ENCODE measurements at regions not wholly inside any gene's neighbourhood (a gene's known extent, or its start where the extent isn't known, plus 50 kb on each side); places are given as distances from the start of the nearest gene placed in this dataset.

DNA sequence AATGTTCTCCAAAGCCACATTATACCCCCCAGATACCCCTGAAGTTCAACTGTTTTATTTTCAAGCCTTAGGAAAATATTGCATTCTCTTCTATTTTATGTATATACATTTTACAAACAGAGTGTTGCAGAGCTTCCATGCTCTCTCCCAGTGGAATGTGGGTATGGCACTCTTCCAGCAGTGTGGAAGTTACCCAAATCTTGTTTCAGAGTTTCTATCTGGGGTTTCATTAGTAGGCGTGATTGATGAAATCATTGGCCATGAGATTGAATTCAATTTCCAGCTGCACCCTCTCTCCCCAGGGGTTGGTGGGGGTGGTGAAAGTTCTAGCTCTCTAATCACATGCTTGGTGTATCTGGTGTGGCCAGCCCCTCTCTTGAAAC is 350.4 kb downstream of the RPS24 start:
- Histone ChIP-seq H3K36me3 (ENCODE audit: insufficient read depth, low read length) (no peaks in the 10 kb centered on the region), H3K4me1 (ENCODE audit: insufficient read depth, low read length) (no peaks in the 10 kb centered on the region), H3K9me3 (ENCODE audit: low read length) (no peaks in the 10 kb centered on the region), H3K27me3 (ENCODE audit: control insufficient read depth in 1 of 2, insufficient read depth in 2 of 2, low read length in 2 of 2) (no peaks in the 10 kb centered on the region), H3K9ac (ENCODE audit: low read length) (no peak overlapping the region), H3K27ac (ENCODE audit: low read depth, low read length) (no peak overlapping the region), H3K4me3 (ENCODE audit: low read depth in 1 of 2, low read length in 2 of 2) (no peak overlapping the region)

DNA sequence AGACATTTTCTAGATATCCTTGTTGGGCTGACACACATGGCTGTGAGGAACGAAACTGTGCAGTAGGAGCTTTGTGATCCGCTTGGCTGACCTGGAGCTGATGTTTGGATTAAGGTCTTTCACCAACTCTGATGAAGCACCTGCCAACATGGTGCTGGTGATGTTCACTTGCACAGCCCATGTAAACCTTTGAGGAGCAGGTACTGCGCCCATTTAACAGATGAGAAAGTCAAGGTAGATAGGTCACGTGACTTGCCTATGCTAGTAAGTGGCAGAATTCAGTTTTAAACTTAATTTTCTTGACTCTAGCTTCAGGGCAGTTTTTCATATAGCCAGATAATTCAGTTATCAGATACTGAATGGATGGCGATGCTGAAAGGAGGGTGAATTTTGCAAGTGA is 351.9 kb downstream of the RPS24 start:
- Histone ChIP-seq H3K4me3 (ENCODE audit: low read depth in 1 of 2, low read length in 2 of 2) (no peak overlapping the region), H3K27me3 (ENCODE audit: control insufficient read depth in 1 of 2, insufficient read depth in 2 of 2, low read length in 2 of 2) (no peaks in the 10 kb centered on the region), H3K9ac (ENCODE audit: low read length) (no peak overlapping the region), H3K27ac (ENCODE audit: low read depth, low read length) (no peak overlapping the region), H3K4me1 (ENCODE audit: insufficient read depth, low read length) (no peaks in the 10 kb centered on the region), H3K36me3 (ENCODE audit: insufficient read depth, low read length) (no peaks in the 10 kb centered on the region), H3K9me3 (ENCODE audit: low read length) (no peaks in the 10 kb centered on the region)

GRCh38 chr10:78386509-78386908 is 352.8 kb downstream of the RPS24 start:
- no peaks in the 10 kb centered on the region for H3K9me3 ChIP-seq (ENCODE audit: low read length)
- H3K27ac ChIP-seq (ENCODE audit: low read depth, low read length), result no peak overlapping the region
- H3K4me3 ChIP-seq (ENCODE audit: low read depth in 1 of 2, low read length in 2 of 2), result no peak overlapping the region
- H3K9ac ChIP-seq (ENCODE audit: low read length), result no peak overlapping the region
- H3K36me3 ChIP-seq (ENCODE audit: insufficient read depth, low read length), result no peaks in the 10 kb centered on the region
- no peaks in the 10 kb centered on the region for H3K4me1 ChIP-seq (ENCODE audit: insufficient read depth, low read length)
- no peaks in the 10 kb centered on the region for H3K27me3 ChIP-seq (ENCODE audit: control insufficient read depth in 1 of 2, insufficient read depth in 2 of 2, low read length in 2 of 2)

- no peak overlapping the region for H3K4me3 ChIP-seq (ENCODE audit: low read depth in 1 of 2, low read length in 2 of 2)
- H3K9ac ChIP-seq (ENCODE audit: low read length), result no peak overlapping the region
- H3K9me3 ChIP-seq (ENCODE audit: low read length), result no peaks in the 10 kb centered on the region
- no peaks in the 10 kb centered on the region for H3K36me3 ChIP-seq (ENCODE audit: insufficient read depth, low read length)
- no peak overlapping the region for H3K27ac ChIP-seq (ENCODE audit: low read depth, low read length)
- no peaks in the 10 kb centered on the region for H3K4me1 ChIP-seq (ENCODE audit: insufficient read depth, low read length)
- no peaks in the 10 kb centered on the region for H3K27me3 ChIP-seq (ENCODE audit: control insufficient read depth in 1 of 2, insufficient read depth in 2 of 2, low read length in 2 of 2)
Observed at GRCh38 chr10:78388331-78389050, 354.8 kb downstream of the RPS24 start.

- no peaks in the 10 kb centered on the region for H3K4me1 ChIP-seq (ENCODE audit: insufficient read depth, low read length)
- H3K36me3 ChIP-seq (ENCODE audit: insufficient read depth, low read length), result no peaks in the 10 kb centered on the region
- no peak overlapping the region for H3K9ac ChIP-seq (ENCODE audit: low read length)
- H3K27me3 ChIP-seq (ENCODE audit: control insufficient read depth in 1 of 2, insufficient read depth in 2 of 2, low read length in 2 of 2), result no peaks in the 10 kb centered on the region
- H3K9me3 ChIP-seq (ENCODE audit: low read length), result no peaks in the 10 kb centered on the region
- no peak overlapping the region for H3K4me3 ChIP-seq (ENCODE audit: low read depth in 1 of 2, low read length in 2 of 2)
- no peak overlapping the region for H3K27ac ChIP-seq (ENCODE audit: low read depth, low read length)
Observed at GRCh38 chr10:78389419-78389818, 355.8 kb downstream of the RPS24 start.

- H3K27me3 ChIP-seq (ENCODE audit: control insufficient read depth in 1 of 2, insufficient read depth in 2 of 2, low read length in 2 of 2), result no peaks in the 10 kb centered on the region
- H3K27ac ChIP-seq (ENCODE audit: low read depth, low read length), result no peak overlapping the region
- H3K4me1 ChIP-seq (ENCODE audit: insufficient read depth, low read length), result no peaks in the 10 kb centered on the region
- no peak overlapping the region for H3K9ac ChIP-seq (ENCODE audit: low read length)
- H3K9me3 ChIP-seq (ENCODE audit: low read length), result no peaks in the 10 kb centered on the region
- H3K36me3 ChIP-seq (ENCODE audit: insufficient read depth, low read length), result no peaks in the 10 kb centered on the region
- H3K4me3 ChIP-seq (ENCODE audit: low read depth in 1 of 2, low read length in 2 of 2), result no peak overlapping the region
Observed at GRCh38 chr10:78390051-78390450, 356.4 kb downstream of the RPS24 start.

DNA sequence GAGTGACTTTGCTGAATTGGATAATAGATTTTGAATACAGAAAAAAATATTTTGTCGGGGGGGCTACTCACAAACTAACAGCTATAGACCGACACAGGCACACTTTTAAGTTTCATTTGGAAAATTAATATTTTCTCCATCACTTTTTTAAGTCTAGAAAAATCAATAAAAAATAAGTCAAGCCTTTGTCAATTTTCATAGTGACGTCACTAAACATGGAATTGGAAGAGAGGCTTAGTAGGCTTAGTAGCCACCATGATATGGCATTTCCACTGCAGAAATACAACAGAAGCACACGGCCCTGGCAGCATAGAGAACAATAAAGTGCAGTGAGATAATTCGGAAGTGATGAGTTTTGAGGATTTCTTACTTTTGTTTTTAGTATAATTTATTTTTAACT is 357.2 kb downstream of the RPS24 start:
- no peaks in the 10 kb centered on the region for H3K9me3 ChIP-seq (ENCODE audit: low read length)
- H3K27me3 ChIP-seq (ENCODE audit: control insufficient read depth in 1 of 2, insufficient read depth in 2 of 2, low read length in 2 of 2), result no peaks in the 10 kb centered on the region
- no peak overlapping the region for H3K9ac ChIP-seq (ENCODE audit: low read length)
- H3K4me3 ChIP-seq (ENCODE audit: low read depth in 1 of 2, low read length in 2 of 2), result no peak overlapping the region
- H3K4me1 ChIP-seq (ENCODE audit: insufficient read depth, low read length), result no peaks in the 10 kb centered on the region
- no peak overlapping the region for H3K27ac ChIP-seq (ENCODE audit: low read depth, low read length)
- H3K36me3 ChIP-seq (ENCODE audit: insufficient read depth, low read length), result no peaks in the 10 kb centered on the region

DNA sequence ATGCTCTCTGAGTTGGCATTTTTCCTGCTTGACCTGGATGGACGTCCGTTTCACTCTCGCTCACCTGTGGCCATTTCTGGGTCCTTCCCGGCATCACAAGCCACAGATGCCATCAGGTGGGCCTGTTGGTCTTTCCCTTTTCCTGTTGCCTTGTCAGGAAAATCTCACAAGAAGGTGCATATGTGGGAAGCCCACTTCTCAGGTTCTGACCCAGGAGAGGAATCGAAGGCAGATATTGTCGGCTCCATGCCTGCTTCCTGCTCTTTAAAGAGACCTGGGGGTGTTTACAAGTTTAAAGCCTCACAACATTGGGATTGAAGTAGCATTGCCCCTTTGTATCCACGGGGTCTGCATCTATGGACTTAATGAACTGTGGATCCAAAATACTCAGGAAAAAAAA is 357.9 kb downstream of the RPS24 start:
- no peaks in the 10 kb centered on the region for H3K36me3 ChIP-seq (ENCODE audit: insufficient read depth, low read length)
- H3K9me3 ChIP-seq (ENCODE audit: low read length), result no peaks in the 10 kb centered on the region
- no peak overlapping the region for H3K9ac ChIP-seq (ENCODE audit: low read length)
- H3K4me3 ChIP-seq (ENCODE audit: low read depth in 1 of 2, low read length in 2 of 2), result no peak overlapping the region
- H3K27ac ChIP-seq (ENCODE audit: low read depth, low read length), result no peak overlapping the region
- no peaks in the 10 kb centered on the region for H3K4me1 ChIP-seq (ENCODE audit: insufficient read depth, low read length)
- no peaks in the 10 kb centered on the region for H3K27me3 ChIP-seq (ENCODE audit: control insufficient read depth in 1 of 2, insufficient read depth in 2 of 2, low read length in 2 of 2)

DNA sequence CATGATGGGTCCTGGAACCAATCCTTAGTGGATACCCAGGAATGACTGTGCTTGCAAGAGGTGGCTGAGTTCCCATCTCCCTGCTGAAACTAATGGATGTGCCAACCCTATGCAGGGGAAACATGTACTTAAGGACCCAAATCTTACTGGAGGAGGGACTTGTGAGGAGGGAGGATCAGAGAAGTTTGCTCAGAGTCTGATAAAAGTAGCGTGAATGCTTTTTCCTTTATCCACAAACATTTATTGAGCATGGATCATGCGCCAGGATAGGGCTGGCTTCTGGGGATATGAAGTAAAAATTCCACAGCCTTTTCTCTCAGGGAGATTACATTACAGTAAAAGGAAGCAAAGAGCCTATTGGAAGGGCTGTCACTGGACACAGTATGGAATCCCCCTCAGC is 358.5 kb downstream of the RPS24 start:
- Histone ChIP-seq H3K9me3 (ENCODE audit: low read length) (no peaks in the 10 kb centered on the region), H3K4me1 (ENCODE audit: insufficient read depth, low read length) (no peaks in the 10 kb centered on the region), H3K4me3 (ENCODE audit: low read depth in 1 of 2, low read length in 2 of 2) (no peak overlapping the region), H3K9ac (ENCODE audit: low read length) (no peak overlapping the region), H3K27me3 (ENCODE audit: control insufficient read depth in 1 of 2, insufficient read depth in 2 of 2, low read length in 2 of 2) (no peaks in the 10 kb centered on the region), H3K27ac (ENCODE audit: low read depth, low read length) (no peak overlapping the region), H3K36me3 (ENCODE audit: insufficient read depth, low read length) (no peaks in the 10 kb centered on the region)

DNA sequence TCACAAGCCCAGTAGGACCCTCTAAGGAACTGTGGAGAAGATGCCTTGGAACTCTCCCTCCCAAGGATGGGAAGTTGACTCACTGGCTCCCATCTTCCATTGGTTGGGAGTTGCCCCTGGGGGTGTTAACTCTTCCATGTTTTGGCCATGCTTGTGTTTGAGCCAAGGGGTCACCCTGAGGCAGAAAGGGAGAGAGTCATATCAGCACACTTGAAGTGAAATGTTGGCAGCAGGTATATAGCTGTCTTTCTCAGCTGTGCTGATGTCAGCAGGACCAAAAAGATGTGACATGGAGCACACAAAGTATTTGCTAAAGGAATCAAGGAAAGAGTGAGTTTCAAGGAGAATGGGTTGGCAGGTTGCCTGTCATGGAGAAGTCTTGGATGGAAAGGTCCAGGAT is 359.4 kb downstream of the RPS24 start:
- H3K27me3 ChIP-seq (ENCODE audit: control insufficient read depth in 1 of 2, insufficient read depth in 2 of 2, low read length in 2 of 2), result no peaks in the 10 kb centered on the region
- H3K9me3 ChIP-seq (ENCODE audit: low read length), result no peaks in the 10 kb centered on the region
- no peak overlapping the region for H3K27ac ChIP-seq (ENCODE audit: low read depth, low read length)
- no peak overlapping the region for H3K9ac ChIP-seq (ENCODE audit: low read length)
- no peaks in the 10 kb centered on the region for H3K36me3 ChIP-seq (ENCODE audit: insufficient read depth, low read length)
- no peaks in the 10 kb centered on the region for H3K4me1 ChIP-seq (ENCODE audit: insufficient read depth, low read length)
- no peak overlapping the region for H3K4me3 ChIP-seq (ENCODE audit: low read depth in 1 of 2, low read length in 2 of 2)

GRCh38 chr10:78394047-78394446 is 360.4 kb downstream of the RPS24 start:
- Histone ChIP-seq H3K4me3 (ENCODE audit: low read depth in 1 of 2, low read length in 2 of 2) (no peak overlapping the region), H3K4me1 (ENCODE audit: insufficient read depth, low read length) (no peaks in the 10 kb centered on the region), H3K9me3 (ENCODE audit: low read length) (no peaks in the 10 kb centered on the region), H3K36me3 (ENCODE audit: insufficient read depth, low read length) (no peaks in the 10 kb centered on the region), H3K27ac (ENCODE audit: low read depth, low read length) (no peak overlapping the region), H3K9ac (ENCODE audit: low read length) (no peak overlapping the region), H3K27me3 (ENCODE audit: control insufficient read depth in 1 of 2, insufficient read depth in 2 of 2, low read length in 2 of 2) (no peaks in the 10 kb centered on the region)

- Histone ChIP-seq H3K27ac (ENCODE audit: low read depth, low read length) (no peak overlapping the region), H3K9me3 (ENCODE audit: low read length) (no peaks in the 10 kb centered on the region), H3K4me1 (ENCODE audit: insufficient read depth, low read length) (no peaks in the 10 kb centered on the region), H3K4me3 (ENCODE audit: low read depth in 1 of 2, low read length in 2 of 2) (no peak overlapping the region), H3K9ac (ENCODE audit: low read length) (no peak overlapping the region), H3K27me3 (ENCODE audit: control insufficient read depth in 1 of 2, insufficient read depth in 2 of 2, low read length in 2 of 2) (no peaks in the 10 kb centered on the region), H3K36me3 (ENCODE audit: insufficient read depth, low read length) (no peaks in the 10 kb centered on the region)
Observed at GRCh38 chr10:78395162-78395561, 361.5 kb downstream of the RPS24 start.
